GM18907 (cell line): ENCODE measurements at regions not wholly inside any gene's neighbourhood (a gene's known extent, or its start where the extent isn't known, plus 50 kb on each side); places are given as distances from the start of the nearest gene placed in this dataset.

Source experiments
- ATAC-seq: cut with Tn5 transposase; IDR thresholded peaks from one replicate; pipeline ENCODE4 v1.9.1; 2021; ENCODE audit warnings: mild to moderate bottlenecking, moderate library complexity; ENCODE audit not compliant: unreplicated experiment

GRCh38 chr4:67236788-67237187, 308.5 kb downstream of the CENPC start:
- no peak for ATAC-seq

- ATAC-seq: no peak
Observed at GRCh38 chr4:67236318-67236717, 309.0 kb downstream of the CENPC start.

GRCh38 chr4:67234296-67234695, 311.0 kb downstream of the CENPC start:
- ATAC-seq: no peak

GRCh38 chr4:67229148-67229547, 316.2 kb downstream of the CENPC start:
- ATAC-seq: no peak

- no peak for ATAC-seq
Observed at GRCh38 chr4:67220861-67221260, 324.4 kb downstream of the CENPC start.

GRCh38 chr4:67218883-67219282, 326.4 kb downstream of the CENPC start:
- ATAC-seq: no peak

GRCh38 chr4:67207941-67208441, 337.3 kb downstream of the CENPC start:
- no peak for ATAC-seq

GRCh38 chr4:67204441-67204840, 340.9 kb downstream of the CENPC start:
- no peak for ATAC-seq

GRCh38 chr4:67201334-67201733, 344.0 kb downstream of the CENPC start:
- no peak for ATAC-seq

- no peak for ATAC-seq
Observed at GRCh38 chr4:67198727-67199126, 346.6 kb downstream of the CENPC start.

GRCh38 chr4:67167849-67168248, 377.5 kb downstream of the CENPC start:
- no peak for ATAC-seq

GRCh38 chr4:67162690-67163089, 382.6 kb downstream of the CENPC start:
- no peak for ATAC-seq

GRCh38 chr4:67161311-67161710, 384.0 kb downstream of the CENPC start:
- ATAC-seq: no peak

- no peak for ATAC-seq
Observed at GRCh38 chr4:67160394-67160793, 384.9 kb downstream of the CENPC start.

- no peak for ATAC-seq
Observed at GRCh38 chr4:67158666-67159065, 386.6 kb downstream of the CENPC start.

GRCh38 chr4:67152976-67153375, 392.3 kb downstream of the CENPC start:
- no peak for ATAC-seq

GRCh38 chr4:67151376-67152343, 393.6 kb downstream of the CENPC start:
- no peak for ATAC-seq

GRCh38 chr4:67141586-67141985, 403.7 kb downstream of the CENPC start:
- ATAC-seq: no peak

GRCh38 chr4:67134616-67135015, 410.7 kb downstream of the CENPC start:
- ATAC-seq: no peak

GRCh38 chr4:67133162-67133561, 412.1 kb downstream of the CENPC start:
- no peak for ATAC-seq

- ATAC-seq: peak; percentile 94
Observed at GRCh38 chr4:67131224-67131623, 414.1 kb downstream of the CENPC start.

- ATAC-seq: no peak
Observed at GRCh38 chr4:67130411-67130810, 414.9 kb downstream of the CENPC start.
